Psoas muscle (tissue), 7 donors: ENCODE measurements at regions not wholly inside any gene's neighbourhood (a gene's known extent, or its start where the extent isn't known, plus 50 kb on each side); places are given as distances from the start of the nearest gene placed in this dataset.

ENCODE experiments used
- ATAC-seq, 4 donors: fragments of 200-7000 bp; cut with Tn5 transposase; one replicate each; pipeline ENCODE4 v1.9.1; 2020; ENCODE audit warnings: moderate library complexity in 3 of 4, mild to moderate bottlenecking in 2 of 4
- DNase-seq, 2 donors: peaks; one replicate each; pipeline ENCODE4 v3.0.0-alpha.2; 2020
- H3K27ac ChIP-seq: fragments of 200-600 bp; one replicate; pipeline ENCODE4 v1.8.0; 2022
- H3K27me3 ChIP-seq, 3 donors: fragments of 200-600 bp in 1 of 3; one replicate each; pipeline versions ENCODE4 v1.6.1 to v1.8.0; 2013 to 2022; ENCODE audit warnings: low read length in 2 of 3, mild to moderate bottlenecking in 2 of 3, moderate library complexity in 1 of 3; ENCODE audit not compliant: insufficient read depth in 3 of 3
- H3K36me3 ChIP-seq, 2 donors: fragments of 200-600 bp in 1 of 2; one replicate each; pipeline versions ENCODE4 v1.6.1 to v1.8.0; 2013 to 2022; ENCODE audit warnings: low read depth in 1 of 2, mild to moderate bottlenecking in 1 of 2, moderate library complexity in 1 of 2; ENCODE audit not compliant: insufficient read depth in 1 of 2
- H3K4me1 ChIP-seq: fragments of 200-600 bp; one replicate; pipeline ENCODE4 v1.8.0; 2022
- H3K4me3 ChIP-seq: fragments of 200-600 bp; one replicate; pipeline ENCODE4 v1.8.0; 2022; ENCODE audit warnings: mild to moderate bottlenecking
- H3K9me3 ChIP-seq: fragments of 200-600 bp; one replicate; pipeline ENCODE4 v1.8.0; 2022
- CTCF ChIP-seq: fragments of 200-600 bp; IDR thresholded peaks from one replicate; pipeline ENCODE4 v1.8.0; 2022; ENCODE audit warnings: antibody characterized with exemption
- WGBS, 3 donors: extraction: QIAGEN DNeasy Blood & Tissue Kit; methylation state at CpG; one replicate each; pipeline versions ENCODE4 v1.1.6 to v1.1.7; 2013; 5-methylcytosine and 5-hydroxymethylcytosine counted together
- intact Hi-C, 2 donors: fragments of 100-400 bp; cut with DNase I; formaldehyde crosslinking; loops; one replicate each; pipeline versions ENCODE4 v1.11.0 to v1.14.2; 2022
- donor health status: healthy with polysubstance abuse.
- donor health status: DM: no; HTN: no; CAD: no; lungs with moderate emphysema.
- donor health status: Bipolar disorder and iron deficiency.
- donor health status: healthy.
- donor health status: DM: yes; HTN: yes; CAD: no.
- donor health status: DM: no; HTN: no; CAD: no.
- donor health status: DM: yes; HTN: yes; CAD: no.

GRCh38 chr17:33753452-33753851 lies 460.4 kb upstream of the ASIC2 start:
- intact Hi-C loops: loop anchor here in 1 of 2 donors (5.0 kb wide), 1 partner anchor 971 kb away; no protein-coding TSS in a partner anchor
- DNase-seq (no peak), ATAC-seq (no peak)
- Histone ChIP-seq H3K4me3 (no peak overlapping the region), H3K9me3 (no peaks in the 10 kb centered on the region), H3K36me3 (no peaks in the 10 kb centered on the region), H3K27me3 (peaks cover 0 to 18% (median 2%) of the 10 kb centered on the region in 3 donors), H3K4me1 (no peaks in the 10 kb centered on the region), H3K27ac (no peak overlapping the region)
- WGBS, 3 donors: 58 to 68% (median 65%) methylated on average over 7 of the region's 7 CpGs
- TF ChIP-seq CTCF: no peak

GRCh38 chr17:33756021-33756420 lies 462.9 kb upstream of the ASIC2 start:
- Histone ChIP-seq H3K27ac (no peak overlapping the region), H3K4me1 (no peaks in the 10 kb centered on the region), H3K9me3 (no peaks in the 10 kb centered on the region), H3K36me3 (no peaks in the 10 kb centered on the region), H3K4me3 (no peak overlapping the region), H3K27me3 (peaks cover 0 to 18% (median 2%) of the 10 kb centered on the region in 3 donors)
- WGBS, 3 donors: 88 to 93% (median 89%) methylated on average over 2 of the region's 2 CpGs
- ATAC-seq (no peak), DNase-seq (no peak)
- intact Hi-C loops: no loop called here
- no peak for TF ChIP-seq CTCF

- H3K27ac ChIP-seq: no peak overlapping the region
- intact Hi-C loops: no loop called here
- 77 to 88% (median 84%) methylated on average over 1 of the region's 1 CpG for WGBS, 3 donors
- H3K27me3 ChIP-seq: peaks cover 0 to 2% (median 0%) of the 10 kb centered on the region in 3 donors
- ATAC-seq (no peak), DNase-seq (no peak)
- H3K9me3 ChIP-seq: no peaks in the 10 kb centered on the region
- H3K4me1 ChIP-seq: no peaks in the 10 kb centered on the region
- TF ChIP-seq CTCF: no peak
- H3K4me3 ChIP-seq: no peak overlapping the region
- H3K36me3 ChIP-seq: no peaks in the 10 kb centered on the region
Observed at GRCh38 chr17:33765871-33766270, 472.8 kb upstream of the ASIC2 start.

- H3K27ac ChIP-seq: no peak overlapping the region
- DNase-seq (no peak), ATAC-seq (no peak)
- TF ChIP-seq CTCF: no peak
- H3K4me3 ChIP-seq: no peak overlapping the region
- peaks cover 0 to 2% (median 0%) of the 10 kb centered on the region in 3 donors for H3K27me3 ChIP-seq
- intact Hi-C loops: no loop called here
- WGBS, 3 donors: 49 to 61% (median 57%) methylated on average over 3 of the region's 3 CpGs
- no peaks in the 10 kb centered on the region for H3K36me3 ChIP-seq
- H3K9me3 ChIP-seq: no peaks in the 10 kb centered on the region
- H3K4me1 ChIP-seq: no peaks in the 10 kb centered on the region
Observed at GRCh38 chr17:33766721-33767120, 473.6 kb upstream of the ASIC2 start.

- H3K9me3 ChIP-seq: no peaks in the 10 kb centered on the region
- peaks cover 0 to 2% (median 0%) of the 10 kb centered on the region in 3 donors for H3K27me3 ChIP-seq
- intact Hi-C loops: no loop called here
- no peak overlapping the region for H3K4me3 ChIP-seq
- 58 to 60% (median 59%) methylated on average over 4 of the region's 4 CpGs for WGBS, 3 donors
- no peak for ATAC-seq
- no peak overlapping the region for H3K27ac ChIP-seq
- no peaks in the 10 kb centered on the region for H3K4me1 ChIP-seq
- H3K36me3 ChIP-seq: no peaks in the 10 kb centered on the region
- DNase-seq: no peak
- TF ChIP-seq CTCF: no peak
Observed at GRCh38 chr17:33769066-33769465, 476.0 kb upstream of the ASIC2 start.
